OCI-LY1 (cell line): ENCODE measurements at regions not wholly inside any gene's neighbourhood (a gene's known extent, or its start where the extent isn't known, plus 50 kb on each side); places are given as distances from the start of the nearest gene placed in this dataset.
"Not testable (repeated sequence)": the region's sequence is repeated elsewhere in the genome, so short reads cannot be mapped to it uniquely, and the experiment has no call there.

Source experiments
- CTCF ChIP-seq: fragments of 200-600 bp; sonication (generic), shearing (Covaris generic); IDR thresholded peaks from 2 replicates; pipeline ENCODE4 v1.5.1; 2017; ENCODE audit warnings: mild to moderate bottlenecking, antibody characterized with exemption, low read length, moderate library complexity, mixed read lengths
- EZH2 ChIP-seq: fragments of 200-600 bp; sonication (generic), shearing (Covaris generic); IDR thresholded peaks from 2 replicates; pipeline ENCODE4 v1.8.0; 2017; ENCODE audit warnings: borderline replicate concordance, mixed run types, mild to moderate bottlenecking, antibody characterized with exemption, low read length, moderate library complexity, mixed read lengths

- TF ChIP-seq EZH2, CTCF: not testable (repeated sequence)
Observed at GRCh38 chr15:32518976-32519375, 63.5 kb upstream of the GOLGA8O start.
